Choroid plexus epithelial cell (primary cell): ENCODE measurements at regions not wholly inside any gene's neighbourhood (a gene's known extent, or its start where the extent isn't known, plus 50 kb on each side); places are given as distances from the start of the nearest gene placed in this dataset.

Experiments used
- DNase-seq: peaks from one replicate; pipeline ENCODE4 v3.0.0-alpha.2; 2010; ENCODE audit warnings: low read depth
- H3K4me3 ChIP-seq: 2 replicates; pipeline ENCODE4 v1.5.1; 2011; ENCODE audit warnings: low read depth, mild to moderate bottlenecking, control low read depth, low read length, moderate library complexity
- TF ChIP-seq, protein P1 (sequence below): conservative IDR thresholded peaks from 2 replicates; pipeline ENCODE4 v1.5.1; 2011; ENCODE audit warnings: low read depth, mild to moderate bottlenecking, control low read depth, inconsistent platforms, low read length, moderate library complexity

DNA sequence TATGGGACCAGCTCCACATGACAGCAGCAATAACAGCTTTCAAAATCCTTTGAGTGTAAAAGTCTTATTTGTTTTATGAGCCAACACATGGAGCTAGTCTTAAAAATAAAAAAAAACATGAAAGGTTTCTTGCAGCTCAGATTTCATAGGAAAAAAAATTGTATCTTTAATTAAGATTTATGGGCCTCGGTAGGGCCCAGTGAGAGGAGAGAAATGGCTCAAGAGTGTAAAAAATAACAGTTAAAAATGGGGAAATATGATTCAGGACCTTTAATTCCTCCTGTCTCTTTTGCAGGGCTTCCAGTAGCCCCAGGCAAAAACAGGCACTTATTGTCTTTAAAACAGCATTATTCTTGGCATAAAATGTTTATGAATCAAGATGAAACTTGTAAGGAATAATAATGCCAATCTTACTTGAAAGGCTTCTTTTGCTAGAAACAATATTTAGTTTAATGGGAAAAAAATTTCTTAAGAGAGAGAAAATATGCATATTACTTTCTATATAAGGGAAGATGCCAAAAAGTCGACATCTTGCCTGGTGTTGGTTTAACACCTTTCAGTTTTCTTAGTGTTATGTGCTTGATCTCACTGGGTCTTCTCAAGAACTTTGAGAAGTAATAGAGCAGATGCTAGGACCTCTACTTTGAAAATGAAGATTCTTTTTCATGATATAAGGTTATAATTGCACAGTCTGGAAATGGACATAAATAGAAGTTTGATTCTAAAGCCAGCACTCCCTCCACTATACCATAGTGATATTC, 71.3 kb upstream of the SETBP1 start:
- no peak for DNase-seq
- H3K4me3 ChIP-seq = no peak overlapping the region
- TF ChIP-seq, protein P1, sequence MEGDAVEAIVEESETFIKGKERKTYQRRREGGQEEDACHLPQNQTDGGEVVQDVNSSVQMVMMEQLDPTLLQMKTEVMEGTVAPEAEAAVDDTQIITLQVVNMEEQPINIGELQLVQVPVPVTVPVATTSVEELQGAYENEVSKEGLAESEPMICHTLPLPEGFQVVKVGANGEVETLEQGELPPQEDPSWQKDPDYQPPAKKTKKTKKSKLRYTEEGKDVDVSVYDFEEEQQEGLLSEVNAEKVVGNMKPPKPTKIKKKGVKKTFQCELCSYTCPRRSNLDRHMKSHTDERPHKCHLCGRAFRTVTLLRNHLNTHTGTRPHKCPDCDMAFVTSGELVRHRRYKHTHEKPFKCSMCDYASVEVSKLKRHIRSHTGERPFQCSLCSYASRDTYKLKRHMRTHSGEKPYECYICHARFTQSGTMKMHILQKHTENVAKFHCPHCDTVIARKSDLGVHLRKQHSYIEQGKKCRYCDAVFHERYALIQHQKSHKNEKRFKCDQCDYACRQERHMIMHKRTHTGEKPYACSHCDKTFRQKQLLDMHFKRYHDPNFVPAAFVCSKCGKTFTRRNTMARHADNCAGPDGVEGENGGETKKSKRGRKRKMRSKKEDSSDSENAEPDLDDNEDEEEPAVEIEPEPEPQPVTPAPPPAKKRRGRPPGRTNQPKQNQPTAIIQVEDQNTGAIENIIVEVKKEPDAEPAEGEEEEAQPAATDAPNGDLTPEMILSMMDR = no peak

DNA sequence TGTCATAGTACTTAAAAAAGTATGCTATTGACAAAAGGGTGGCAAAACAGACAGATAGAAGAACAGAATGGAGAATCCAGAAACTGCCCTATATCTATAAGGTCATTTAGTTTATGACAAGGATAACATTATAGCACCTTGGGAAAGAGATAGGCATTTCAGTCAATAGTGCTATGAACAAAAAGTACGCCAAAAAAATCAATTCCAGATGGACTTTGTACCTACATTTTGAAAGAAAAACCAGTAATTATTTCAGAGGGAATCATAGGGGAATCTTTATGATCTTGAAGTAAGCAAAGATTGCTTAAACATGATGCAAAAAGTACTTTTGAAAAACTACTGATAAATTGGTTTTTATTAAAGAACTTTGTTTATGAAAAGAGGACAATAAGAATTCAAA, 59.9 kb upstream of the SETBP1 start:
- TF ChIP-seq, protein P1 = no peak
- H3K4me3 ChIP-seq = no peak overlapping the region
- no peak for DNase-seq

DNA sequence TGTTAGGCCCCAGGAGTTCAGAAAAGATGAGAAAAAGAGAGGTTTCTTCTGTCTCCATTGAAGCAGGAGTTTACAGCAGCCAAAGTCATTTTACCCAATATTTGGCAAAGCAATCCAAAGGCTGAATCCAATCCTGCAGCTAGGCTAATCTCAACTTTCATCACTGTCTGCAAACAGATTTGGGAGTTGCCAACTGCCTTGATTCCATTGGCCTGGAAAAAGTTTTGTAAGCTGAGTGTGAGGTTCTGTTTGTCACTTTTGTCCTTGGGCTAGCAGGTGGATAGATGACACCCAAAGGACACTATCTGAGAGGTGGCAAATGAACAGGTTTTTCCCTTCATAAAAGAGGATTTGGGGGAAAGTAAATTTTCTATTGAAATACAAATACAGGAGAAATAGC, 56.6 kb upstream of the SETBP1 start:
- no peak overlapping the region for H3K4me3 ChIP-seq
- TF ChIP-seq, protein P1 = no peak
- DNase-seq = no peak

DNA sequence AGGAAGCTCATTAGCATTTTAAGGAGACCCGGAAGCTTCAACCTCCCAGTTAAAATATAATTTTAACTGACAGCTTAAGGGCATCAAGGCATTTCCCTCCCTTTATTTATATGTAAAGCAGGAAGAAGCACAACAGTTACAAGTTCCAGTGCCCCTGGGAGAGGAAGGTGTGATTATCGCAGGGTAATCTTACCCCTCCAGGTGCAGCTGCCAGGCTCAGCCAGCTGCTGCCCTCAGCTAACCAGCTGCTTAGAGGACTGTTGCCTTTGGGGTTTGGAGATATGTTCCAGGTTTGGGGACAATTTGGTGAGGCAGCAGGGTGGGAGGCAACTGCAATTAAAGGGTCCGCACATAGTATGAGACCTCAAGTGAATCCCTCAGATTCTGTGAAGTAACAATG, 55.3 kb upstream of the SETBP1 start:
- H3K4me3 ChIP-seq = no peak overlapping the region
- DNase-seq = no peak
- TF ChIP-seq, protein P1 = no peak

DNA sequence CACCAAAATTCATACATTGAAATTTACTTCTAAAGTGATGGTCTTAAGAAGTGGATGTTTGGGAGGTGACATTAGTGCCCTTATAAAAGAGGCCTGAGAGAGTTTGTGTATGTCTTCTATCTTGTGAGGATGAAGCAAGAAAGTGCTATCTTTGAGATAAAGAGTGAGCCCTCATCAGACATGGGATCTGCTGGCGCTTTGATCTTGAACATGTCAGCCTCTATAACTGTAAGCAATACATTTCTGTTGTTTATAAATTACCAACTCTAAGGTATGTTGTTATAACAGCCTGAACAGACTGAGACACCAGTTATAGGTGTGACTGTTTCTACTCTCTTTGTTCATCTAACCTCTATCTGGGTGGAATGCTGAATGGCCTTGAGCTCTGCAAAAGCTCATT, 54.5 kb upstream of the SETBP1 start:
- no peak overlapping the region for H3K4me3 ChIP-seq
- TF ChIP-seq, protein P1 = no peak
- DNase-seq = no peak

DNA sequence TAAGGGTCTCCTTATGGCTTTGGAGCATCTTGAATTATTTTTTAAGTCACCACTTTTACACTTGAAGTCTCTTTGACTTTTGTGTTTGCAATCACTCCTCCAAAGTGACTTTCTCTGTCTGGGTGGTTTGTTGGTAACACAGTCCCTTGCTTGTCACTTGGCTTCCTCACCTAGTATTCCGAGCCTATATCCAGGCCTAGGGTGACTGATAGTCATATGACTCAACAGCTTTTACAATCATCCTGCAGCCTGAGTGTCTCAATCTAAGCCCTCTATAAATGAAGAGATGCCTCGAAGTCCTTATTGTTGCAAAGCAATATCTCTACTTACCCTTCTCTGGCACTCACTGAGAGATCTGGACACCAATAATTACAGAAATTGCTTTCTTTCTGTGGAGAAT, 53.9 kb upstream of the SETBP1 start:
- TF ChIP-seq, protein P1 = no peak
- DNase-seq = no peak
- H3K4me3 ChIP-seq = no peak overlapping the region

DNA sequence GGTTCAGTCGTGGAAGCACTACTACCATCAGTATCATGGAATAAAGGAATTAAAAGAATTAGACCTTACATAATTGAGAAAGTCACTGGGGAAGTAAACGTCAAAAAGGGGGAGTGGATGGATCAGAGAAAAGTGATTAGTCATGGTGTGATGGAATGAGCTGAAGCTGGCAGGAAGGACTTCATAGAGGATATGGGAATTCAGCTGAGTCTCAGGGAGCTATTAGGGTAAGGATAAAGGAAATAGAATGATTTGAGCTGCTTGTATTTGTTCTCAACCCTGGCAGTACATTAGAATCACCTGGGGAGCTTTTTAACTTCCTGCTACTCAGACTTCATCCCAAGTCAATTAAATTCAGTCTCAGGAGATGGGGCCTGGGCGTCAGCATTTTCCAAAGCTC, 53.4 kb upstream of the SETBP1 start:
- DNase-seq = peak; percentile 61
- no peak overlapping the region for H3K4me3 ChIP-seq
- TF ChIP-seq, protein P1 = no peak
